H1 (cell line): ENCODE measurements at regions not wholly inside any gene's neighbourhood (a gene's known extent, or its start where the extent isn't known, plus 50 kb on each side); places are given as distances from the start of the nearest gene placed in this dataset.
A peak's percentile ranks its signal among the peaks of the same experiment; 100 is the strongest.

ENCODE experiments used
- CTCF ChIA-PET: fragments of 300-600 bp; sonication (Branson Sonifier 250); formaldehyde crosslinking; loops from one replicate; lab custom pipeline; 2021; ENCODE audit not compliant: partially characterized antibody; lab: Charles Lee
- POLR2A ChIA-PET: fragments of 300-600 bp; sonication (Branson Sonifier 250); formaldehyde crosslinking; loops from one replicate; lab custom pipeline; 2021; ENCODE audit warnings: inconsistent platforms; ENCODE audit not compliant: partially characterized antibody; lab: Charles Lee
- DNase-seq, 2 experiments: peaks; one replicate each; pipeline versions ENCODE4 v3.0.0 to v3.0.0-alpha.2; 2010 to 2022; ENCODE audit warnings: low spot score in 2 of 2, low read depth in 1 of 2, mixed read lengths in 1 of 2
- FAIRE-seq: peaks from 2 replicates; lab custom pipeline; 2011; peaks lifted over from hg19 to GRCh38; lab: Jason Lieb, UNC
- H2AFZ ChIP-seq: 2 replicates; pipeline ENCODE4 v1.8.1; 2012; ENCODE audit warnings: low read length, inconsistent platforms
- H2AK5ac ChIP-seq: 2 replicates; pipeline ENCODE4 v1.6.1; 2013; ENCODE audit warnings: low read depth, low read length
- H2BK120ac ChIP-seq: replicated peaks from 2 replicates; pipeline ENCODE3; 2013; ENCODE audit warnings: low read depth, low read length, inconsistent platforms
- H2BK12ac ChIP-seq: 2 replicates; pipeline ENCODE4 v1.6.1; 2013; ENCODE audit warnings: low read depth, low read length
- H2BK15ac ChIP-seq: 2 replicates; pipeline ENCODE4 v1.6.1; 2013; ENCODE audit warnings: low read length
- H2BK20ac ChIP-seq: 2 replicates; pipeline ENCODE4 v1.6.1; 2013; ENCODE audit warnings: low read length
- H2BK5ac ChIP-seq: 2 replicates; pipeline ENCODE4 v1.6.1; 2013; ENCODE audit warnings: low read depth, low read length
- H3K14ac ChIP-seq: 2 replicates; pipeline ENCODE4 v1.6.1; 2013; ENCODE audit warnings: inconsistent platforms; ENCODE audit not compliant: insufficient read length
- H3K18ac ChIP-seq: 2 replicates; pipeline ENCODE4 v1.6.1; 2013; ENCODE audit warnings: low read length; ENCODE audit errors: extremely low read depth
- H3K23ac ChIP-seq: 2 replicates; pipeline ENCODE4 v1.6.1; 2013; ENCODE audit warnings: inconsistent platforms; ENCODE audit not compliant: insufficient read length
- H3K23me2 ChIP-seq: 2 replicates; pipeline ENCODE4 v1.6.1; 2013; ENCODE audit warnings: low read depth, low read length
- H3K27ac ChIP-seq: 2 replicates; pipeline ENCODE4 v1.6.1; 2011; ENCODE audit warnings: low read depth, low read length, inconsistent platforms
- H3K27me3 ChIP-seq, 4 experiments: replicated peaks in 1 of 4; 1 replicate in 1 of 4; 2 replicates in 3 of 4; pipeline versions ENCODE4 v1.6.1 to v1.8.1; 2011 to 2013; ENCODE audit warnings: low read length in 3 of 4, mild to moderate bottlenecking in 3 of 4, inconsistent platforms in 2 of 4, mixed read lengths in 2 of 4, moderate library complexity in 1 of 4; ENCODE audit not compliant: control insufficient read depth in 3 of 4, insufficient read depth in 3 of 4; ENCODE audit errors: extremely low read depth in 1 of 4
- H3K36me3 ChIP-seq, 4 experiments: 2 replicates each; pipeline versions ENCODE4 v1.6.1 to v1.8.1; 2011 to 2013; ENCODE audit warnings: mild to moderate bottlenecking in 4 of 4, low read length in 3 of 4, moderate library complexity in 2 of 4, control low read depth in 1 of 4, inconsistent platforms in 1 of 4; ENCODE audit not compliant: insufficient read depth in 4 of 4, control insufficient read depth in 2 of 4
- H3K4ac ChIP-seq: replicated peaks from 2 replicates; pipeline ENCODE3; 2013; ENCODE audit warnings: low read length, low read depth, mixed read lengths, inconsistent platforms; ENCODE audit not compliant: insufficient read length
- H3K4me1 ChIP-seq, 4 experiments: replicated peaks in 1 of 4; 1 replicate in 1 of 4; 2 replicates in 3 of 4; pipeline versions ENCODE4 v1.6.1 to v1.8.1; 2011 to 2013; ENCODE audit warnings: low read length in 3 of 4, inconsistent platforms in 2 of 4, mixed read lengths in 1 of 4; ENCODE audit not compliant: insufficient read depth in 4 of 4, control insufficient read depth in 3 of 4
- H3K4me2 ChIP-seq, 2 experiments: 2 replicates each; pipeline versions ENCODE4 v1.6.1 to v1.8.1; 2011 to 2013; ENCODE audit warnings: low read depth in 2 of 2, low read length in 2 of 2, control low read depth in 1 of 2, inconsistent platforms in 1 of 2, mild to moderate bottlenecking in 1 of 2; ENCODE audit not compliant: insufficient read depth in 1 of 2
- H3K4me3 ChIP-seq, 4 experiments: fragments of 200-600, 300-600 bp in 1 of 4; sonication (generic), shearing (Covaris generic), sonication (Bioruptor Twin) in 1 of 4; 2 replicates each; pipeline versions ENCODE4 v1.5.1 to v1.8.1; 2011 to 2016; ENCODE audit warnings: low read length in 4 of 4, low read depth in 3 of 4, control low read depth in 2 of 4, inconsistent platforms in 2 of 4, mild to moderate bottlenecking in 2 of 4, mixed read lengths in 1 of 4, moderate library complexity in 1 of 4; ENCODE audit not compliant: insufficient read depth in 2 of 4; ENCODE audit errors: extremely low read depth in 1 of 4
- H3K56ac ChIP-seq: replicated peaks from 2 replicates; pipeline ENCODE3; 2013; ENCODE audit warnings: low read depth, mild to moderate bottlenecking, mixed read lengths, low read length, inconsistent platforms; ENCODE audit not compliant: insufficient read length
- H3K79me1 ChIP-seq: 2 replicates; pipeline ENCODE4 v1.6.1; 2013; ENCODE audit warnings: low read depth, low read length, control low read depth
- H3K79me2 ChIP-seq, 2 experiments: 2 replicates each; pipeline versions ENCODE4 v1.6.1 to v1.8.1; 2012 to 2013; ENCODE audit warnings: low read length in 2 of 2, mild to moderate bottlenecking in 2 of 2, inconsistent platforms in 1 of 2; ENCODE audit not compliant: insufficient read depth in 2 of 2, control insufficient read depth in 1 of 2
- H3K9ac ChIP-seq, 4 experiments: replicated peaks in 1 of 4; 1 replicate in 1 of 4; 2 replicates in 3 of 4; pipeline versions ENCODE4 v1.6.1 to v1.8.1; 2011 to 2013; ENCODE audit warnings: low read depth in 3 of 4, low read length in 3 of 4, control low read depth in 2 of 4, mild to moderate bottlenecking in 2 of 4, moderate library complexity in 2 of 4, inconsistent platforms in 1 of 4; ENCODE audit errors: extremely low read depth in 1 of 4
- H3K9me3 ChIP-seq, 2 experiments: 2 replicates each; pipeline versions ENCODE4 v1.6.1 to v1.8.1; 2012 to 2013; ENCODE audit warnings: mild to moderate bottlenecking in 2 of 2, moderate library complexity in 2 of 2, control low read depth in 1 of 2, inconsistent platforms in 1 of 2, low read depth in 1 of 2, low read length in 1 of 2, mixed read lengths in 1 of 2; ENCODE audit not compliant: insufficient read depth in 2 of 2
- H4K20me1 ChIP-seq, 2 experiments: replicated peaks in 1 of 2; 2 replicates each; pipeline versions ENCODE3 to v1.8.1; 2011 to 2013; ENCODE audit warnings: inconsistent platforms in 2 of 2, low read length in 2 of 2, mild to moderate bottlenecking in 1 of 2; ENCODE audit not compliant: insufficient read depth in 2 of 2, control insufficient read depth in 1 of 2
- H4K5ac ChIP-seq: 2 replicates; pipeline ENCODE4 v1.6.1; 2013; ENCODE audit warnings: low read length, low read depth, mixed read lengths, inconsistent platforms; ENCODE audit not compliant: insufficient read length
- H4K8ac ChIP-seq: 2 replicates; pipeline ENCODE4 v1.8.0; 2013; ENCODE audit warnings: mild to moderate bottlenecking, moderate library complexity, low read length, inconsistent platforms; ENCODE audit not compliant: insufficient read depth; ENCODE audit errors: extremely low read depth
- H4K91ac ChIP-seq: replicated peaks from 2 replicates; pipeline ENCODE3; 2013; ENCODE audit warnings: low read length, mixed read lengths, inconsistent platforms; ENCODE audit not compliant: insufficient read length
- CHD1 ChIP-seq: IDR thresholded peaks from 2 replicates; pipeline ENCODE4 v1.6.1; 2012; ENCODE audit warnings: low read depth, low read length, improper control_type of control experiment
- E2F6 ChIP-seq: IDR thresholded peaks from 2 replicates; pipeline ENCODE4 v1.6.1; 2012; ENCODE audit warnings: inconsistent platforms
- GABPA ChIP-seq: IDR thresholded peaks from 2 replicates; pipeline ENCODE4 v1.6.1; 2011; ENCODE audit warnings: mild to moderate bottlenecking, low read length, moderate library complexity, borderline replicate concordance; ENCODE audit not compliant: insufficient read depth
- GTF2F1 ChIP-seq: IDR thresholded peaks from 2 replicates; pipeline ENCODE4 v1.6.1; 2012; ENCODE audit warnings: low read depth, low read length, improper control_type of control experiment, borderline replicate concordance
- JUN ChIP-seq: IDR thresholded peaks from 2 replicates; pipeline ENCODE4 v1.6.1; 2011; ENCODE audit warnings: low read depth, mild to moderate bottlenecking, improper control_type of control experiment, low read length
- KDM4A ChIP-seq: IDR thresholded peaks from one replicate; pipeline ENCODE4 v1.7.1; 2012; ENCODE audit warnings: low read depth, mild to moderate bottlenecking, moderate library complexity, low read length, inconsistent platforms; ENCODE audit not compliant: severe bottlenecking
- RAD21 ChIP-seq, 2 experiments: IDR thresholded peaks in 1 of 2; conservative IDR thresholded peaks in 1 of 2; 2 replicates each; pipeline ENCODE4 v1.6.1; 2011; ENCODE audit warnings: low read depth in 2 of 2, low read length in 2 of 2, improper control_type of control experiment in 1 of 2, inconsistent platforms in 1 of 2, mild to moderate bottlenecking in 1 of 2, moderate library complexity in 1 of 2
- RFX5 ChIP-seq: IDR thresholded peaks from 2 replicates; pipeline ENCODE4 v1.6.1; 2011; ENCODE audit warnings: low read depth, low read length, improper control_type of control experiment, borderline replicate concordance
- RNF2 ChIP-seq: fragments of 200-900, 300-1000 bp; sonication (generic); IDR thresholded peaks from 2 replicates; pipeline ENCODE4 v1.7.1; 2016; ENCODE audit warnings: borderline replicate concordance, low read depth, mild to moderate bottlenecking, antibody characterized with exemption, low read length; ENCODE audit not compliant: poor library complexity, severe bottlenecking; ENCODE audit errors: missing control alignments
- SIN3A ChIP-seq, 2 experiments: IDR thresholded peaks in 1 of 2; conservative IDR thresholded peaks in 1 of 2; 2 replicates each; pipeline ENCODE4 v1.6.1; 2011 to 2012; ENCODE audit warnings: low read length in 2 of 2, improper control_type of control experiment in 1 of 2, low read depth in 1 of 2, mild to moderate bottlenecking in 1 of 2
- SP1 ChIP-seq: IDR thresholded peaks from 2 replicates; pipeline ENCODE4 v1.6.1; 2011; ENCODE audit warnings: low read depth, low read length
- TAF1 ChIP-seq: IDR thresholded peaks from 2 replicates; pipeline ENCODE4 v1.6.1; 2011; ENCODE audit warnings: mild to moderate bottlenecking, low read depth, low read length
- WGBS, 2 experiments: shearing (Covaris generic) in 1 of 2; methylation state at CpG; one replicate each; pipeline versions ENCODE4 v1.1.6 to v1.1.7; 2013 to 2015; ENCODE audit warnings: low lambda C conversion rate in 2 of 2, mixed read lengths in 2 of 2, inconsistent platforms in 1 of 2, low coverage in 1 of 2, missing lambda C conversion rate in 1 of 2; ENCODE audit not compliant: insufficient replicate concordance in 2 of 2, insufficient coverage in 1 of 2, insufficient read length in 1 of 2; ENCODE audit errors: extremely low coverage in 1 of 2, missing lambda C conversion rate in 1 of 2; 5-methylcytosine and 5-hydroxymethylcytosine counted together

GRCh38 chr15:35142578-35142977 is 57.5 kb upstream of the NANOGP8 start:
- Histone ChIP-seq H3K14ac (no peak overlapping the region), H2BK15ac (no peak overlapping the region), H4K91ac (no peak overlapping the region), H3K9me3 (0 out of 4 replicates have a peak, but pooled peaks cover 0 to 2% of the 10 kb centered on the region in 2 experiments), H3K18ac (no peak overlapping the region), H3K23ac (no peak overlapping the region), H3K4me3 (no peak overlapping the region), H3K23me2 (no peaks in the 10 kb centered on the region), H3K4ac (no peak overlapping the region), H3K27ac (no peak overlapping the region), H3K56ac (no peak overlapping the region), H3K79me2 (no peaks in the 10 kb centered on the region), H4K5ac (no peak overlapping the region), H2BK12ac (no peak overlapping the region), H2AFZ (0 out of 2 replicates have a peak overlapping the region, but pooled peaks have one; percentile 0), H2AK5ac (no peak overlapping the region), H3K27me3 (no peaks in the 10 kb centered on the region), H3K4me2 (no peak overlapping the region)
- DNase-seq = no peak
- TF ChIP-seq GTF2F1 = no peak
- no peak for TF ChIP-seq KDM4A
- TF ChIP-seq SP1 = no peak
- no peak for TF ChIP-seq GABPA
- no peak for TF ChIP-seq RNF2
- TF ChIP-seq SIN3A (conservative IDR thresholded peaks at IDR 0.05 in 1 of 2, IDR thresholded peaks at IDR 0.05 in 1 of 2; ENCODE audit: low read depth in 1 of 2, low read length in 2 of 2) = no peak
- TF ChIP-seq JUN = no peak
- TF ChIP-seq CHD1 = no peak
- no peak for TF ChIP-seq TAF1
- no peak for TF ChIP-seq RAD21 (IDR thresholded peaks at IDR 0.05 in 1 of 2, conservative IDR thresholded peaks at IDR 0.05 in 1 of 2; ENCODE audit: low read depth in 2 of 2, low read length in 2 of 2)
- no peak for TF ChIP-seq E2F6
- no peak for TF ChIP-seq RFX5
- TF ChIP-seq, all 59 proteins: peak for 0
- 78% methylated on average over 3 of the region's 3 CpGs; no CpG with 5 or more reads in 1 of the 2 experiments for WGBS, 2 experiments
- Histone ChIP-seq H3K79me1 (no peaks in the 10 kb centered on the region), H2BK120ac (no peak overlapping the region), H3K36me3 (no peaks in the 10 kb centered on the region), H3K9ac (no peak overlapping the region), H3K4me1 (no peaks in the 10 kb centered on the region), H4K20me1 (no peaks in the 10 kb centered on the region), H4K8ac (no peak overlapping the region), H2BK20ac (no peak overlapping the region), H2BK5ac (no peak overlapping the region)
- ChIA-PET CTCF (interaction anchor here (0.9 to 1.0 kb wide), 2 partner anchors 11 to 302 kb away, joined by 3 read pairs; no protein-coding TSS in a partner anchor), POLR2A (no interaction called here)
- peak; percentile 36 for FAIRE-seq
